ENCODE measurements at regions not wholly inside any gene's neighbourhood (a gene's known extent, or its start where the extent isn't known, plus 50 kb on each side); places are given as distances from the start of the nearest gene placed in this dataset.

DNA sequence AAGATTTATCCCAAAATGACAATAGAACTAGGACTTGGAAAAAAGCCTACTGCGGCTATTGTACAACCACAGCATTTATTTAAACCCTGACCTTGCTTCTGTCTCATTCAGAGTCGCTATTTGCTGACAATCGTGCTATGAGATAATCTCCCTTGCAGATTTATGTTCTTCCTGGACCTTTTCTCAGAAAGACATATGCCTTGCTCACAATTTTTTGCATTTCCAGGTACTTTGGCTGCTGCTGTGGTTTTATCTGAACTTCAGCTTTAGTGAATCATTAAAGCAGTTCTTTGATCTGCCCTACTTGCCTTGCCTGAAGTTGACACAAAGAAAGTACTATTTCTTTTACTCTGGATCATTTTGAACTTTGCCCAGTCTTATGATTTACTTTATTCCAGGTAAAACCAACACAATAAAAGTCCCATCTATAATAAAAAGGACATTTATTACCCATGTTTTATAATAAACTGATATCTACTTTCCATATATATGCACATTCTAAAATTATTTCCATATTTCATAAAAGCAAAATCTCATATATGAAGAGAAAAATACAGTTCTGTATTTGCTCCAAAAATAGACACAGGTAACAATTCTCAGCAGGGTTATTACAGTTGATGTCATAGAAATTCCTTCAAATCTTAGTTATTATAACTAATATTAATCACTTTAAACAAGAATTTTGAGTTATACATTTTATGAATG lies 63.4 kb upstream of the CARD18 start:
- no peaks in the 10 kb centered on the region for H3K9me3 ChIP-seq (ENCODE audit: control insufficient read depth in 1 of 2, insufficient read depth in 1 of 2, low read depth in 1 of 2, low read length in 2 of 2)
- ChIA-PET CTCF (no interaction called here), RAD21 (ENCODE audit: low non-redundant PET in 1 of 2, low total read pairs in 2 of 2, uncharacterized antibody in 2 of 2, unreplicated experiment in 2 of 2) (no interaction called here), POLR2A (no interaction called here)
- peak overlapping the region; percentile 22 for H3K4me2 ChIP-seq (ENCODE audit: low read length)
- H3K9me2 ChIP-seq (ENCODE audit: insufficient read depth), result no peaks in the 10 kb centered on the region
- H3K27ac ChIP-seq (ENCODE audit: low read depth, low read length), result no peak overlapping the region
- DNase-seq (ENCODE audit: low read depth, low spot score) (peak; percentile 36), ATAC-seq (peak; percentile 68)
- H3K4me3 ChIP-seq (replicated peaks in 1 of 2; ENCODE audit: low read depth in 1 of 2, low read length in 2 of 2), result no peak overlapping the region
- peak; percentile 27; the same call in 1 of the 2 replicates for TF ChIP-seq SP1 (IDR thresholded peaks at IDR 0.05; ENCODE audit: low read depth)
- TF ChIP-seq EGR1 (IDR thresholded peaks at IDR 0.05; ENCODE audit: low read depth), result no peak
- BruUV-seq (replicated peaks), result no TSS peak
- intact Hi-C loops (cut with micrococcal nuclease), result no loop called here
- H3K4me1 ChIP-seq (ENCODE audit: control insufficient read depth in 1 of 2, insufficient read depth in 2 of 2, low read length in 2 of 2), result peaks cover 3 to 12% of the 10 kb centered on the region in 2 experiments; a peak in 3 of 4 replicates
- no peak overlapping the region for H3K9ac ChIP-seq (ENCODE audit: low read length)
- no peaks in the 10 kb centered on the region for H3K36me3 ChIP-seq (ENCODE audit: control insufficient read depth in 1 of 2, insufficient read depth in 2 of 2, low read length in 2 of 2)
- peak overlapping the region; percentile 36 for H2AFZ ChIP-seq (ENCODE audit: low read depth, low read length, poor library complexity, severe bottlenecking)
- H3K27me3 ChIP-seq (ENCODE audit: insufficient read depth, low read length), result no peaks in the 10 kb centered on the region
- no peaks in the 10 kb centered on the region for H4K20me1 ChIP-seq (ENCODE audit: insufficient read depth)
- H3K79me2 ChIP-seq (ENCODE audit: insufficient read depth, low read length), result no peaks in the 10 kb centered on the region

DNA sequence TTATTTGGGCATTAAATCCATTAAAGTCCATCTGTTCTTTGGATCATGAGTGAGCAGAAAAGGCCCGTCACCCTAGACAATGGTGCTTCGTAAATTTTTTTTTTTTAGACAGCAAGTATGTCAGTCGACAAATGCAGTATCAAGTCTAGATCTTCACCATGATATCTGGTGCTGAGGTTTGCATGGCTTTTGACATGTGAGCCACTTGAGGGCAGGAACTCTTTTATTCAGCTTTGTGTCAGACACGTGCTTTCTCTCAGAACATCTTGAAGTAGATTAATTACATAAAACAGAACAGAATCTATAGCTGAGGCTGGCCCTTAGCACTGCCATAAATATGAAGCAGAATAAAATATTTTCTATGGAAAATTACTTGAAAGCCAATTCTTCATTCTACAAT lies 62.9 kb upstream of the CARD18 start:
- no peak overlapping the region for H3K4me3 ChIP-seq (replicated peaks in 1 of 2; ENCODE audit: low read depth in 1 of 2, low read length in 2 of 2)
- peak overlapping the region; percentile 36 for H2AFZ ChIP-seq (ENCODE audit: low read depth, low read length, poor library complexity, severe bottlenecking)
- peak; percentile 32 for ATAC-seq
- intact Hi-C loops (cut with micrococcal nuclease), result no loop called here
- no peaks in the 10 kb centered on the region for H3K9me2 ChIP-seq (ENCODE audit: insufficient read depth)
- H3K9ac ChIP-seq (ENCODE audit: low read length), result no peak overlapping the region
- H3K36me3 ChIP-seq (ENCODE audit: control insufficient read depth in 1 of 2, insufficient read depth in 2 of 2, low read length in 2 of 2), result no peaks in the 10 kb centered on the region
- no TSS peak for BruUV-seq (replicated peaks)
- H4K20me1 ChIP-seq (ENCODE audit: insufficient read depth), result no peaks in the 10 kb centered on the region
- RAD21 ChIA-PET (ENCODE audit: low non-redundant PET in 1 of 2, low total read pairs in 2 of 2, uncharacterized antibody in 2 of 2, unreplicated experiment in 2 of 2), result no interaction called here
- POLR2A ChIA-PET, result no interaction called here
- H3K9me3 ChIP-seq (ENCODE audit: control insufficient read depth in 1 of 2, insufficient read depth in 1 of 2, low read depth in 1 of 2, low read length in 2 of 2), result no peaks in the 10 kb centered on the region
- H3K79me2 ChIP-seq (ENCODE audit: insufficient read depth, low read length), result no peaks in the 10 kb centered on the region
- no peaks in the 10 kb centered on the region for H3K27me3 ChIP-seq (ENCODE audit: insufficient read depth, low read length)
- DNase-seq (ENCODE audit: low read depth, low spot score), result no peak
- peak overlapping the region; percentile 22 for H3K4me2 ChIP-seq (ENCODE audit: low read length)
- peaks cover 3 to 12% of the 10 kb centered on the region in 2 experiments; a peak in 3 of 4 replicates for H3K4me1 ChIP-seq (ENCODE audit: control insufficient read depth in 1 of 2, insufficient read depth in 2 of 2, low read length in 2 of 2)
- no peak overlapping the region for H3K27ac ChIP-seq (ENCODE audit: low read depth, low read length)
- TF ChIP-seq CBX3 (IDR thresholded peaks at IDR 0.05; ENCODE audit: low read depth) (no peak), POLR2A (IDR thresholded peaks at IDR 0.05; ENCODE audit: borderline replicate concordance, extremely low read depth, insufficient read depth, insufficient read length) (no peak), EZH2 (IDR thresholded peaks at IDR 0.05) (no peak), ZFX (IDR thresholded peaks at IDR 0.05) (no peak), POLR2AphosphoS5 (IDR thresholded peaks at IDR 0.05; ENCODE audit: low read depth, low read length) (no peak), YY1 (IDR thresholded peaks at IDR 0.05; ENCODE audit: extremely low read depth, insufficient replicate concordance, low read depth, low read length) (no peak), SIN3A (IDR thresholded peaks at IDR 0.05; ENCODE audit: low read depth) (no peak), RAD21 (IDR thresholded peaks at IDR 0.05; ENCODE audit: low read depth) (no peak), FOSL1 (IDR thresholded peaks at IDR 0.05; ENCODE audit: low read depth) (no peak), ELF1 (IDR thresholded peaks at IDR 0.05; ENCODE audit: borderline replicate concordance, low read depth) (no peak), CEBPB (IDR thresholded peaks at IDR 0.05; ENCODE audit: low read depth) (no peak)
- CTCF ChIA-PET, result no interaction called here

Data from HCT116 (cell line).